HG02571 (cell line): ENCODE measurements at regions not wholly inside any gene's neighbourhood (a gene's known extent, or its start where the extent isn't known, plus 50 kb on each side); places are given as distances from the start of the nearest gene placed in this dataset.

ENCODE experiments used
- ATAC-seq: cut with Tn5 transposase; IDR thresholded peaks from one replicate; pipeline ENCODE4 v1.9.1; 2021; ENCODE audit warnings: mild to moderate bottlenecking, moderate library complexity; ENCODE audit not compliant: unreplicated experiment

GRCh38 chr1:224504297-224505041 lies 69.9 kb upstream of the WDR26 start:
- ATAC-seq, result no peak

- ATAC-seq, result no peak
Observed at GRCh38 chr1:224505454-224506093, 71.0 kb upstream of the WDR26 start.

GRCh38 chr1:224506141-224506814 lies 71.7 kb upstream of the WDR26 start:
- no peak for ATAC-seq

GRCh38 chr1:224507771-224508523 lies 73.3 kb upstream of the WDR26 start:
- ATAC-seq, result no peak

- no peak for ATAC-seq
Observed at GRCh38 chr1:224509907-224510306, 75.3 kb upstream of the WDR26 start.

- no peak for ATAC-seq
Observed at GRCh38 chr1:224510880-224511645, 76.5 kb upstream of the WDR26 start.

- ATAC-seq, result no peak
Observed at GRCh38 chr1:224512600-224513151, 78.1 kb upstream of the WDR26 start.

DNA sequence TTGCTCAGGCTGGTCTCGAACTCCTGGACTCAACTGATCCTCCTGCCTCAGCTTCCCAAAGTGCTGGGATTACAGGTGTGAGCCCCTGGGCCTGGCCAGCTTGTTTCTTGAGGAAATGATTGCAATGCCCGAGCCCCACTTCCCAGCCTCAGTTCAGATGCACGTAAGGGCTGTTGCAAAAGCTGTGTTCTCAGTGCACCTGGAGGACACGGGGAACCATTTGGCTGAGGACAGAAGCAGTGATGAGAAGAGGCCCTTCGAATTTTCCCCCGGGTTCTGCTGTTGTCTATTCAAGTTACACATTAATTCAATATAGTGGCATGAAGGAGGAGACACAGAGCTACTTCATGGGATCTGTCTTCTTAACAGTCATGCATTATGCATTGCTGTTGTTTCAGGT lies 78.8 kb upstream of the WDR26 start:
- ATAC-seq, result no peak

DNA sequence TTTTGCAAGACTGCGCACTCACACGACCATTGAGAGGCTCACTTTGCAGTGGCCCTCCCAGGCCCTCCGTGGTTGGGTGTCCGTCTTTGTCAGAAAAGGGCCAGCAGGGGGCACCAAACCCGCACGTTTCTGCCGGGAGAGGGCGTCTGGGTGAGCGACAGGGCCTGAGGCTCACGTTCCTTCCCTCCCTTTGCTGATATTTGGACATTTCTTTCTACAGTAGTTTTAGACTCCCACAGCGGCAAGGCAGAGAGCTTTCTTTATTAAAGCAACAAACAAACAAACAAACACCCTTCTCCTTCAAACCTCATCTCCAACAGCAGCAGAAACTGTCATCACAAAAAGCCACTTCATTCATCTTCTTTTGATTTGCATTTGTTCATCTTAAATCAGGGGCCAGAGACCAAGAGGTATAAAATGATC lies 79.2 kb upstream of the WDR26 start:
- peak; percentile 95 for ATAC-seq

DNA sequence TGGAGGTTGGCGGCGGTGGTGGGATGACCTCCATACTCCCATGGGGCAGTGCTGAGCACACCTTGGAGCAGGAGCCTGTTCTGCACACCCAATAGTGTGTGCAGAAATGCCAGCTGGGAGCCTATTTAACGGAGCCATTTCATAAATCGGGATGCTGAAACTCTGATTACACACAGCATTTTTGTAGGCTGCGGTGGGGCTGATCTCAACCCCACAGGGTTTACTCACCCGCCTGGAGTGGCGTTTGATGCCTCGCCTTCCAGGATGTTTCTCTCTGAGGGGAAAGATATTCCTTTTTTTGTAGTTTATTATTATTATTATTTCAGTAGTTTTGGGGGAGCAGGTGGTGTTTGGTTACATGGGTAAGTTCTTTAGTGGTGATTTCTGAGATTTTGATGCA lies 82.6 kb upstream of the WDR26 start:
- no peak for ATAC-seq

DNA sequence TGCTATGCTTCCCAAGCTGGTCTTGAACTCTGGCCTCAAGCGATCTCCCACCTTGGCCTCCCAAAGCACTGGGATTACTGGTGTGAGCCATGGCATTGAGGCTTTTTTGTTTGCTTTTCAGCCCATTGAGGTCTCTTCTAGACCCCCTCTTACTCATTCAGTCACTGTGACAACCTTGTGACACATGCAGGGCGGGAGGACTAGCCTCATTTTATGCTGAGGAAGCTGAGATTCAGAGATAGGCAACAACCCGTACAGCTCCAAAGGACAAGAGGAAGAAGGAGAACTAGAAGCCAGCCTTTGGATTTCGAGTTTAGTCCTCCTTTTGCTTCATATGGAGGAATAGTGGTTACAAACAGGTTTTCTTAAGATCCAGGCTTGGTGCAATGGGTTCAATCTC lies 83.9 kb upstream of the WDR26 start:
- no peak for ATAC-seq

DNA sequence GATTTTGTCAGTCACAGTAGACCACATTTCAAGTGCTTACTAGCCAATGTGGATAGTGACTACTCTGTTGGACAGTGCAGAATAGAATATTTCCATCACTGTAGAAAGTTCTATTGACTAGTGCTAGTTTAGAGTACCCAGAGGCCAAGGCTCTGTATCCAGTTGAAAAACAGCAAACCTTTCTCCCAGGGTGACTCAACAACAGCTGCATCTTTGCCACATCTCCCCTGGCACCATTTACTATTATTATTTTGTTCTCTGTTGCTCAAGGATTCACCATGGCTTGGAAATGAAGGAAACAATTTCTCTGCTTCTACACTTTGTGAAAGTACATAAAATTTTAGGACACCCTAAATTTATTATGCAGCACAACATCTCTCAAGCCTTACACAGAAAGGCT lies 85.3 kb upstream of the WDR26 start:
- ATAC-seq, result no peak

DNA sequence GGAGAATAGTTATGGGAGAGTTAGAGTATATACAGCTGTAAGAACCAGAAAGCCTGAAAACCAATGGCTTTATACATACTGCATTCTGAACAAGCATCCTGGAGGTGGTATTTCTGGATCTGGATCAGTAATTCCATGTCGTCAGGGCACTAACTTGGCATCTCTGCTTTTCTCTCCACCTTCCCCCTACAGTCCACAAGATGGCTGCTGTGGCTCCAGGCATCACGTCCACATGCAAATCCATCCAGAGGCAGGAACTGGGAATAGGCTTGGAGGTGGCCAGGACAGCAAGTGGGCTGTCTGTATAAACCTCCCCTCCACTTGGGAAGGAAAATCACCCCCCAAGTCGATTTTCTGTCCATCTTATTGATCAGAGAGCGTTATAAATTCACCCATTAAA lies 86.2 kb upstream of the WDR26 start:
- ATAC-seq, result no peak

GRCh38 chr1:224521904-224522734 lies 87.5 kb upstream of the WDR26 start:
- ATAC-seq, result no peak

- ATAC-seq, result no peak
Observed at GRCh38 chr1:224523676-224524075, 89.1 kb upstream of the WDR26 start.

GRCh38 chr1:224524679-224525078 lies 90.1 kb upstream of the WDR26 start:
- ATAC-seq, result no peak

DNA sequence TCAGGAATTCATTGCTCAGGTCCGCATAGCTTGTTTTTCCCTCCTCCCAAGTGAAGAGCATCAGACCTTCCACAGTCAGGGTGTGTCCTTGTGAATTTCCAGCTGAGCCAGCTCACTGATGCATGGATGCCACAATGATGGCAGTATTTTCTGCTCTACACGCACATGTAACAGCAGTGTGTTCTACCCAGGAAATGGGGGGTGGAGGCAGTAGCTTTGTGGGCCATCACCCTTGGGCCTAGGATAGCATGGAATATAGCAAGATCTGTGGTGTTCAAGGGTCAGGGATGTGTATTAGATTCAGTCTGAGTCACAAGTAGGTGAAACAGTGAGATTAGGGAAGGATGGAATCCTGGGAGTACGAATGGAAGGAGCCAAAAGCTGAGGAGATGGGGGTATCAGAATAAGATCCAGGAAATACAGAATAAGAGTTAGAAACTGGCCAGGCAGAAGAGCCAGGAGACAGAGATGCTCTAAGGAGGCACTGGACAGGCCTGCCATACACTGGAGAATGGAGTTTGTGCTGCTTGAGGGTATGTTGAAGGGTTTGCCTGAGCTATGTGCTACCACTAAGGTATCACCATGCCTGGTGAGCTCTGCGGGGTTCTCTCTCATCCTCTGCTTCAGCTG lies 90.6 kb upstream of the CNIH3 start:
- ATAC-seq, result no peak

GRCh38 chr1:224526771-224527170 lies 89.3 kb upstream of the CNIH3 start:
- no peak for ATAC-seq

DNA sequence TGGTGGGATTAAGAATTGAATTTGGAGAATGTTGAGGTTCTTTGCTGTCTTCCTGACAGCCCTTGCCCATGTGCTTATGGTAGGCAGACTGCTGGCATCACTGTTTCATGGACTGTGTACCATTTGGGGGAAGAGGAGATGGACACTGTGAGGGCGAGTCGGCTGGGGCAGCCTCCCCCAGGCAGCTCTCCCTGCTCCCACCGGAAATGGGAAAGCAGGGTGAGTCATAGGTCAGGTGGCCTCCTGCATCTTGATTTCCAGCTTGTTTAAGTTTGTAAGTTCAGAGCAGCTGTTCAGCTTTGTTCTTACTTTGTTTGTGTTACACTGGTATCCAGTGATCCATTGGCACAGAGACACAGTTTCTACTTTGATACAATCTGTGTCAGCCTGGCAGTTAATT lies 87.2 kb upstream of the CNIH3 start:
- ATAC-seq, result no peak
